ENCODE measurements at regions not wholly inside any gene's neighbourhood (a gene's known extent, or its start where the extent isn't known, plus 50 kb on each side); places are given as distances from the start of the nearest gene placed in this dataset.
A peak's percentile ranks its signal among the peaks of the same experiment; 100 is the strongest.

DNA sequence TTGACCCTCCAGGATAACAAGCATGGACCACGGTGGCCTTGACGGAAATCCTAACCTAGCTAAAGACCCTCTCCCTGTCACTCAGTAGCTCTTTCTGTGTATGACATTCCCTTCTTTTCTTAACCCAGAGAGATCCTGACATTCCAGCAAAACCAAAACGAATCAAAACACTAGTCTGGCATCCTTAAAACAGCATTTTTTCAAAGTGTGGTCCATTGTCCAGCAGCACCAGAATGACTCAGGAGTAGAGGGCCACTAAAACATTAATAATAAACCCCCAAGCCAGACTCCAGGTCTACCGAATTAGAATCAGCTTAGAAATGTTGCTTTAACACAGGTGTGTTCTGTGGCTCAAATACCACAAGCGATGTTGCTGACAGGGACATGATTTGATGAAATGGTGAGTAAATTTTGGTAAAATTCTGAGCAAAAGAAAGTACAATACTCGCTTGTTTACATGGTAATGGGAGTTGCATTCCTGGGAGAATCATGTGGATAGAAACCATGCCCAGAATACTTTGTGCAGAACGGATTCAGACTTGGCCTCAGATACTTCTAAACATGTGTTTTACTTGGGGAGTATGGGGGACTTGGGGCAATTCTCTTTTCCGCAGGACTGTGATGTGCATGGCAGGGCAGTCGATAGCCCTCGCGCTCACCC, 174.2 kb upstream of the KCNG1 start:
- TF ChIP-seq CTCF (conservative IDR thresholded peaks at IDR 0.05; ENCODE audit: low read depth, low read length) = no peak
- DNase-seq (ENCODE audit: low read depth) = no peak
- H3K4me3 ChIP-seq (ENCODE audit: low read depth, low read length) = no peak overlapping the region

DNA sequence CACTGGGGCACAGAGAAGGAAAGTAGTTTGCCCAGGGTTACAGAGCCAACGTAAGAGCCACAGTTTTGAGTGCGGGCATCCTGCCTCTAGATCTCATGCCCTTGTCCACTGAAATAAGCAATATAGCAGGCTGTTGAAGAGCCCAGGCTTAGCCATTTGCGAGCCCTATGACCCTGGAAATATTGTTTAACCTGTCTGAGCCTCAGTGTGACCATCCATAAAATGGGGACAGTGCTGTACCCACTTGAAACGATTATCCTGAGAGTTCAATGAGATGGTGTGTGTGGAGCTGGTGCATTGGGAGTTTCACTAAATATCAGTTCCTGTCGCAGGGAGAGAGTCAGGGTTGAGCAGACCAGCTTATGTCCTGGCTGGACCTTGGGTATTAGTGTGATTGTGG, 173.1 kb upstream of the KCNG1 start:
- no peak for DNase-seq (ENCODE audit: low read depth)
- TF ChIP-seq CTCF (conservative IDR thresholded peaks at IDR 0.05; ENCODE audit: low read depth, low read length) = no peak
- H3K4me3 ChIP-seq (ENCODE audit: low read depth, low read length) = no peak overlapping the region

DNA sequence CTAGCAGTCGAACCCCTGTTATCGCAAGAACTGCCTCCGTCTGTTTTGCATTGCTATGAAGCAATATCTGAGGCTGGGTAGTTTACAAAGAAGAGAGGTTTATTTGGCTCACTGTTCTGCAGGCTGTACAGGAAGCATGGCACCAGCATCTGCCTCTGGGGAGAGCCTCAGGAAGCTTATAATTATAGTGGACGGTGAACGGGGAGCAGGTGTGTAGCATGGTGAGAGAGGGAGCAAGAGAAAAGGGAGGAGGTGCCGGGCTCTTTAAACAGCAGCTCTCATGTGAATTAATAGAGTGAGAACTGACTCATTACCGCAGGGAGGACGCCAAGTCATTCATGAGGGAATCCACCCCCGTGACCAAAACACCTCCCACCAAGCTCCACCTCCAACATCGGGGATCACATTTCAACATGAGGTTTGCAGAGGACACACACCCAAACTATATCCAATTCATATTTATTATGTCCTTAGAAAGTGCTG, 172.6 kb upstream of the KCNG1 start:
- no peak for TF ChIP-seq CTCF (conservative IDR thresholded peaks at IDR 0.05; ENCODE audit: low read depth, low read length)
- peak; percentile 45 for DNase-seq (ENCODE audit: low read depth)
- no peak overlapping the region for H3K4me3 ChIP-seq (ENCODE audit: low read depth, low read length)

GRCh38 chr20:51193066-51193772, 170.3 kb upstream of the KCNG1 start:
- no peak for TF ChIP-seq CTCF (conservative IDR thresholded peaks at IDR 0.05; ENCODE audit: low read depth, low read length)
- DNase-seq (ENCODE audit: low read depth) = no peak
- no peak overlapping the region for H3K4me3 ChIP-seq (ENCODE audit: low read depth, low read length)

GRCh38 chr20:51190783-51191180, 167.9 kb upstream of the KCNG1 start:
- DNase-seq (ENCODE audit: low read depth) = no peak
- H3K4me3 ChIP-seq (ENCODE audit: low read depth, low read length) = no peak overlapping the region
- TF ChIP-seq CTCF (conservative IDR thresholded peaks at IDR 0.05; ENCODE audit: low read depth, low read length) = no peak

- DNase-seq (ENCODE audit: low read depth) = no peak
- TF ChIP-seq CTCF (conservative IDR thresholded peaks at IDR 0.05; ENCODE audit: low read depth, low read length) = no peak
- H3K4me3 ChIP-seq (ENCODE audit: low read depth, low read length) = no peak overlapping the region
Measured at GRCh38 chr20:51189814-51190782, 167.2 kb upstream of the KCNG1 start.

Measured in epithelial cell of proximal tubule (primary cell).